ENCODE measurements at regions not wholly inside any gene's neighbourhood (a gene's known extent, or its start where the extent isn't known, plus 50 kb on each side); places are given as distances from the start of the nearest gene placed in this dataset.

DNA sequence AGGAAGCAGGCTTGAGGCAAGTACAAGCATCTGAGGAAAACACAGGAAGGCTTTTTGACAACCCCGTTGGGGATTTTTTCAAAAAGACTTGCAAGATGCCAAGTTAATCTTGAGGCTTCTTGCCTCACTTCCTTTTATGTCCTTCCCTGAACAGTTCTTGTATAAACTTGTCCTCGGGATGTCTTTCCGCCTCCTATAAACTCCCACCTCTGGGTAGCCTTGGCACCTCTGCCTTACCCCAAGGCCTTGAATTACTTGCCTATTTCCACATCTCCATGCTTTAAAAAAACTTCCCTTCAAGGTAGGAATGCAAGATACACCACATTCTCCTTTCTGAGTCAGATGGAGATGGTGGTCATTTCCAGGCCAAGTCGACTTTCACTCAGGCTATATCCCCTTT lies 106.4 kb upstream of the RBBP8 start:
- H3K9ac ChIP-seq (ENCODE audit: low read length), result no peak overlapping the region
- no peak overlapping the region for H3K4me2 ChIP-seq (ENCODE audit: low read depth, low read length)
- H3K9me2 ChIP-seq (replicated peaks; ENCODE audit: insufficient read depth, low read length), result no peaks in the 10 kb centered on the region
- no peak overlapping the region for H3K27ac ChIP-seq (ENCODE audit: low read length)
- no peaks in the 10 kb centered on the region for H3K9me3 ChIP-seq (replicated peaks; ENCODE audit: insufficient read depth, low read length)
- H3F3A ChIP-seq (ENCODE audit: insufficient read depth, low read length), result peaks cover 7% of the 10 kb centered on the region; the same call in 1 of the 2 replicates
- H3K4me3 ChIP-seq (ENCODE audit: low read length), result no peak overlapping the region
- peaks cover 14% of the 10 kb centered on the region; the same call in 1 of the 2 replicates for H3K4me1 ChIP-seq (ENCODE audit: low read length)
- no peaks in the 10 kb centered on the region for H3K79me2 ChIP-seq (ENCODE audit: low read length)
- no peaks in the 10 kb centered on the region for H4K20me1 ChIP-seq (ENCODE audit: insufficient read depth, low read length)
- no peaks in the 10 kb centered on the region for H3K27me3 ChIP-seq (replicated peaks; ENCODE audit: insufficient read depth, low read length)
- DNase-seq, result no peak
- no peak for TF ChIP-seq EZH2 (optimal IDR thresholded peaks at IDR 0.05; ENCODE audit: low read depth, low read length)
- TF ChIP-seq EZH2phosphoT487 (IDR thresholded peaks at IDR 0.05; ENCODE audit: low read length), result no peak
- no peak for TF ChIP-seq CTCF (IDR thresholded peaks at IDR 0.05; ENCODE audit: low read length)
- no peaks in the 10 kb centered on the region for H3K36me3 ChIP-seq (replicated peaks; ENCODE audit: insufficient read depth, low read length)
- H2AFZ ChIP-seq (ENCODE audit: low read length), result no peak overlapping the region

DNA sequence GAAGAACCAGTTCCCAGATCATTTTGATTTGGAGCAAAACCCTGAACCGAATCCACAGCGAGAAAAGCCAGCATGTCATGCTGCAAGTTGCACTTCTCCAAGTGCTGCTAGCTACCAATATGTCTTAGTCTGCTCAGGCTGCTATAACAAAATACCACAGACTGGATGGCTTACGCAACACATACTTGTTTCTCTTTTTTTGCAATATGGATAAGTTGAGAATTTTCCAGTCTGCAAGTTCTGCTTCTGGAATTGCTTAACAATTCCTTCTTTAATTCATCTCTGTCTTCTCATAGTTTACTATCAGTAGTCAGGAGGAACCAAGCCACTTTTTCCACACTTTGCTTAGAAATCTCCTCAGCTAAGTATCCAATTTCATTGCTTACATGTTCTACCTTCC lies 105.9 kb upstream of the RBBP8 start:
- Histone ChIP-seq H3K4me3 (ENCODE audit: low read length) (no peak overlapping the region), H2AFZ (ENCODE audit: low read length) (no peak overlapping the region), H3K4me2 (ENCODE audit: low read depth, low read length) (no peak overlapping the region), H3K9me2 (replicated peaks; ENCODE audit: insufficient read depth, low read length) (no peaks in the 10 kb centered on the region), H3K9ac (ENCODE audit: low read length) (no peak overlapping the region), H4K20me1 (ENCODE audit: insufficient read depth, low read length) (no peaks in the 10 kb centered on the region), H3F3A (ENCODE audit: insufficient read depth, low read length) (peaks cover 7% of the 10 kb centered on the region; the same call in 1 of the 2 replicates), H3K36me3 (replicated peaks; ENCODE audit: insufficient read depth, low read length) (no peaks in the 10 kb centered on the region), H3K9me3 (replicated peaks; ENCODE audit: insufficient read depth, low read length) (no peaks in the 10 kb centered on the region), H3K27ac (ENCODE audit: low read length) (no peak overlapping the region), H3K4me1 (ENCODE audit: low read length) (peaks cover 12% of the 10 kb centered on the region; the same call in 1 of the 2 replicates), H3K27me3 (replicated peaks; ENCODE audit: insufficient read depth, low read length) (no peaks in the 10 kb centered on the region), H3K79me2 (ENCODE audit: low read length) (no peaks in the 10 kb centered on the region)
- TF ChIP-seq EZH2 (optimal IDR thresholded peaks at IDR 0.05; ENCODE audit: low read depth, low read length) (no peak), EZH2phosphoT487 (IDR thresholded peaks at IDR 0.05; ENCODE audit: low read length) (no peak), CTCF (IDR thresholded peaks at IDR 0.05; ENCODE audit: low read length) (no peak)
- no peak for DNase-seq

GRCh38 chr18:22827741-22828140 lies 105.4 kb upstream of the RBBP8 start:
- H3F3A ChIP-seq (ENCODE audit: insufficient read depth, low read length), result peaks cover 5% of the 10 kb centered on the region; the same call in 1 of the 2 replicates
- DNase-seq, result no peak
- H3K9me2 ChIP-seq (replicated peaks; ENCODE audit: insufficient read depth, low read length), result no peaks in the 10 kb centered on the region
- TF ChIP-seq EZH2 (optimal IDR thresholded peaks at IDR 0.05; ENCODE audit: low read depth, low read length) (no peak), CTCF (IDR thresholded peaks at IDR 0.05; ENCODE audit: low read length) (no peak), EZH2phosphoT487 (IDR thresholded peaks at IDR 0.05; ENCODE audit: low read length) (no peak)
- no peaks in the 10 kb centered on the region for H3K27me3 ChIP-seq (replicated peaks; ENCODE audit: insufficient read depth, low read length)
- peaks cover 7% of the 10 kb centered on the region; the same call in 1 of the 2 replicates for H3K4me1 ChIP-seq (ENCODE audit: low read length)
- H3K79me2 ChIP-seq (ENCODE audit: low read length), result no peaks in the 10 kb centered on the region
- H4K20me1 ChIP-seq (ENCODE audit: insufficient read depth, low read length), result no peaks in the 10 kb centered on the region
- no peak overlapping the region for H3K4me3 ChIP-seq (ENCODE audit: low read length)
- H3K9ac ChIP-seq (ENCODE audit: low read length), result no peak overlapping the region
- no peaks in the 10 kb centered on the region for H3K36me3 ChIP-seq (replicated peaks; ENCODE audit: insufficient read depth, low read length)
- no peaks in the 10 kb centered on the region for H3K9me3 ChIP-seq (replicated peaks; ENCODE audit: insufficient read depth, low read length)
- H3K27ac ChIP-seq (ENCODE audit: low read length), result no peak overlapping the region
- H2AFZ ChIP-seq (ENCODE audit: low read length), result no peak overlapping the region
- H3K4me2 ChIP-seq (ENCODE audit: low read depth, low read length), result no peak overlapping the region

Data from MM.1S (cell line).